ENCODE measurements at regions not wholly inside any gene's neighbourhood (a gene's known extent, or its start where the extent isn't known, plus 50 kb on each side); places are given as distances from the start of the nearest gene placed in this dataset.
"Not testable (repeated sequence)": the region's sequence is repeated elsewhere in the genome, so short reads cannot be mapped to it uniquely, and the experiment has no call there.

- DNase-seq = peak; percentile 19
Observed at GRCh38 chr7:122248472-122248871, 56.1 kb downstream of the FEZF1 start.

GRCh38 chr7:122238729-122239128 is 65.8 kb downstream of the FEZF1 start:
- not testable (repeated sequence) for DNase-seq

GRCh38 chr7:122238297-122238696 is 66.3 kb downstream of the FEZF1 start:
- not testable (repeated sequence) for DNase-seq

- no peak for DNase-seq
Observed at GRCh38 chr7:122225874-122226273, 78.7 kb downstream of the FEZF1 start.

- DNase-seq = peak; percentile 8
Observed at GRCh38 chr7:122219253-122219865, 75.3 kb upstream of the AASS start.

GRCh38 chr7:122217125-122217524 is 73.1 kb upstream of the AASS start:
- no peak for DNase-seq

- peak; percentile 2 for DNase-seq
Observed at GRCh38 chr7:122212754-122213153, 68.7 kb upstream of the AASS start.

- no peak for DNase-seq
Observed at GRCh38 chr7:122211362-122211761, 67.3 kb upstream of the AASS start.

- DNase-seq = no peak
Observed at GRCh38 chr7:122206985-122207384, 62.9 kb upstream of the AASS start.

GRCh38 chr7:122203814-122204213 is 59.8 kb upstream of the AASS start:
- DNase-seq = no peak

- DNase-seq = no peak
Observed at GRCh38 chr7:122200888-122201287, 56.8 kb upstream of the AASS start.

GRCh38 chr7:122199171-122199570 is 55.1 kb upstream of the AASS start:
- DNase-seq = peak; percentile 5

GRCh38 chr7:122198581-122198980 is 54.5 kb upstream of the AASS start:
- DNase-seq = no peak

Data from fibroblast of upper back skin (primary cell).